ENCODE measurements at regions not wholly inside any gene's neighbourhood (a gene's known extent, or its start where the extent isn't known, plus 50 kb on each side); places are given as distances from the start of the nearest gene placed in this dataset.
A peak's percentile ranks its signal among the peaks of the same experiment; 100 is the strongest.

DNA sequence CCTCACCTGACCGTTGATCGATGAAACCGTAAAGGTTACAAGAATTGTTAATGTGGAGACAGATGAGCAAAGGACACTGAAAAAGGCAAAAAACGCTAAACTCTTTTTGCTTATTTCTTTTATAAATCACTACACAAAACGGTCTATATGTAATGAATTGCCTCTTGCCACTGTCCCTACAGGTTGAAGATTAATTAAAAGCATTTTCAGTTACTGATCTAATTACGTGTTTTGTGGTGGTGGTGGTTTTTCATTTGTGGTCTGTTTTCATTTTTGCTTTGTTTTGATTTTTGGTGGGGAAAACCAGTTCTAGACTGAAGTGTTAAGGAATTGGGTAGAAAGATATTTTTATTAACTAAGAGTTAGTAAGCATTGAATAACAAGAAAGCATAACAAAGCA lies 299.2 kb upstream of the LRRN1 start:
- peak overlapping the region; percentile 14; the same call in 1 of the 2 replicates for H2AFZ ChIP-seq (ENCODE audit: low read length)
- H3K79me2 ChIP-seq (ENCODE audit: control insufficient read depth in 1 of 2, insufficient read depth in 2 of 2, low read length in 2 of 2), result no peaks in the 10 kb centered on the region
- CTCF ChIA-PET (ENCODE audit: partially characterized antibody), result no interaction called here
- H3K4me3 ChIP-seq (ENCODE audit: extremely low read depth in 1 of 4, insufficient read depth in 2 of 4, low read depth in 3 of 4, low read length in 4 of 4), result no peak overlapping the region
- no peak overlapping the region for H4K91ac ChIP-seq (replicated peaks; ENCODE audit: insufficient read length, low read length)
- no peak overlapping the region for H2AK5ac ChIP-seq (ENCODE audit: low read depth, low read length)
- H3K9me3 ChIP-seq (ENCODE audit: insufficient read depth in 2 of 2, low read depth in 1 of 2, low read length in 1 of 2), result no peaks in the 10 kb centered on the region
- WGBS, 2 experiments (ENCODE audit: extremely low coverage in 1 of 2, insufficient coverage in 1 of 2, insufficient read length in 1 of 2, insufficient replicate concordance in 2 of 2, low coverage in 1 of 2, low lambda C conversion rate in 2 of 2, missing lambda C conversion rate in 1 of 2), result 93% methylated on average over 6 of the region's 6 CpGs; no CpG with 5 or more reads in 1 of the 2 experiments
- H3K79me1 ChIP-seq (ENCODE audit: low read depth, low read length), result no peaks in the 10 kb centered on the region
- H3K4me2 ChIP-seq (ENCODE audit: insufficient read depth in 1 of 2, low read depth in 2 of 2, low read length in 2 of 2), result no peak overlapping the region
- H3K27ac ChIP-seq (ENCODE audit: low read depth, low read length), result no peak overlapping the region
- H4K5ac ChIP-seq (ENCODE audit: insufficient read length, low read depth, low read length), result no peak overlapping the region
- no peak overlapping the region for H3K9ac ChIP-seq (replicated peaks in 1 of 4; ENCODE audit: extremely low read depth in 1 of 4, low read depth in 3 of 4, low read length in 3 of 4)
- H3K23ac ChIP-seq (ENCODE audit: insufficient read length), result no peak overlapping the region
- no peak overlapping the region for H4K8ac ChIP-seq (ENCODE audit: extremely low read depth, insufficient read depth, low read length)
- no peak overlapping the region for H3K14ac ChIP-seq (ENCODE audit: insufficient read length)
- H3K4ac ChIP-seq (replicated peaks; ENCODE audit: insufficient read length, low read depth, low read length), result no peak overlapping the region
- H3K18ac ChIP-seq (ENCODE audit: extremely low read depth, low read length), result no peak overlapping the region
- POLR2A ChIA-PET (ENCODE audit: partially characterized antibody), result no interaction called here
- H3K56ac ChIP-seq (replicated peaks; ENCODE audit: insufficient read length, low read depth, low read length), result no peak overlapping the region
- no peaks in the 10 kb centered on the region; the same call in 1 of the 2 replicates for H3K23me2 ChIP-seq (ENCODE audit: low read depth, low read length)
- H2BK20ac ChIP-seq (ENCODE audit: low read length), result no peak overlapping the region
- no peak for FAIRE-seq
- no peak overlapping the region for H2BK15ac ChIP-seq (ENCODE audit: low read length)
- DNase-seq (ENCODE audit: low read depth in 1 of 2, low spot score in 2 of 2), result no peak
- no peaks in the 10 kb centered on the region for H3K36me3 ChIP-seq (ENCODE audit: control insufficient read depth in 2 of 4, insufficient read depth in 4 of 4, low read length in 3 of 4)
- no peak overlapping the region for H2BK120ac ChIP-seq (replicated peaks; ENCODE audit: low read depth, low read length)
- no peaks in the 10 kb centered on the region for H3K27me3 ChIP-seq (replicated peaks in 1 of 4; ENCODE audit: control insufficient read depth in 3 of 4, extremely low read depth in 1 of 4, insufficient read depth in 3 of 4, low read length in 3 of 4)
- H2BK12ac ChIP-seq (ENCODE audit: low read depth, low read length), result no peak overlapping the region
- H4K20me1 ChIP-seq (replicated peaks in 1 of 2; ENCODE audit: control insufficient read depth in 1 of 2, insufficient read depth in 2 of 2, low read length in 2 of 2), result no peaks in the 10 kb centered on the region
- no peaks in the 10 kb centered on the region for H3K4me1 ChIP-seq (replicated peaks in 1 of 4; ENCODE audit: control insufficient read depth in 3 of 4, insufficient read depth in 4 of 4, low read length in 3 of 4)
- H2BK5ac ChIP-seq (ENCODE audit: low read depth, low read length), result no peak overlapping the region
- no peak for TF ChIP-seq SP4 (IDR thresholded peaks at IDR 0.05; ENCODE audit: low read length)
- no peak for TF ChIP-seq KDM4A (IDR thresholded peaks at IDR 0.05; ENCODE audit: low read depth, low read length, severe bottlenecking)
- no peak for TF ChIP-seq SUZ12 (IDR thresholded peaks at IDR 0.05; ENCODE audit: low read length)
- no peak for TF ChIP-seq RFX5 (IDR thresholded peaks at IDR 0.05; ENCODE audit: borderline replicate concordance, low read depth, low read length)
- no peak for TF ChIP-seq NRF1 (IDR thresholded peaks at IDR 0.05; ENCODE audit: low read depth, low read length)
- TF ChIP-seq ZNF274 (IDR thresholded peaks at IDR 0.05; ENCODE audit: borderline replicate concordance, extremely low read depth, low read length), result no peak
- no peak for TF ChIP-seq KDM1A (IDR thresholded peaks at IDR 0.05; ENCODE audit: borderline replicate concordance, low read length)
- no peak for TF ChIP-seq TAF7 (optimal IDR thresholded peaks at IDR 0.05; ENCODE audit: borderline replicate concordance, low read depth, low read length)
- no peak for TF ChIP-seq GABPA (IDR thresholded peaks at IDR 0.05; ENCODE audit: borderline replicate concordance, insufficient read depth, low read length)
- no peak for TF ChIP-seq RAD21 (IDR thresholded peaks at IDR 0.05 in 1 of 2, conservative IDR thresholded peaks at IDR 0.05 in 1 of 2; ENCODE audit: low read depth in 2 of 2, low read length in 2 of 2)
- TF ChIP-seq SAP30 (IDR thresholded peaks at IDR 0.05; ENCODE audit: insufficient read depth, insufficient replicate concordance, low read length), result no peak

Measured in H1 (cell line).